Trophoblast cell (in vitro differentiated cells and primary cell): ENCODE measurements at regions not wholly inside any gene's neighbourhood (a gene's known extent, or its start where the extent isn't known, plus 50 kb on each side); places are given as distances from the start of the nearest gene placed in this dataset.

Experiments
- DNase-seq, 2 donors: peaks; one replicate each; pipeline ENCODE4 v3.0.0-alpha.2; 2016
- H2AFZ ChIP-seq: 2 replicates; pipeline ENCODE4 v1.6.1; 2013; ENCODE audit warnings: low read length, moderate library complexity, mild to moderate bottlenecking; ENCODE audit not compliant: insufficient read depth, poor library complexity
- H2AK5ac ChIP-seq: 2 replicates; pipeline ENCODE4 v1.6.1; 2013; ENCODE audit warnings: mild to moderate bottlenecking, low read length
- H2BK120ac ChIP-seq: 2 replicates; pipeline ENCODE4 v1.6.1; 2013; ENCODE audit warnings: low read length, mild to moderate bottlenecking, moderate library complexity; ENCODE audit not compliant: insufficient read depth, poor library complexity
- H2BK12ac ChIP-seq: 2 replicates; pipeline ENCODE4 v1.6.1; 2013; ENCODE audit warnings: mild to moderate bottlenecking, low read length, moderate library complexity
- H2BK5ac ChIP-seq: 2 replicates; pipeline ENCODE4 v1.6.1; 2013; ENCODE audit warnings: low read length, low read depth, moderate library complexity, mild to moderate bottlenecking; ENCODE audit not compliant: poor library complexity
- H3K14ac ChIP-seq: 2 replicates; pipeline ENCODE4 v1.6.1; 2013; ENCODE audit warnings: mild to moderate bottlenecking, low read length
- H3K18ac ChIP-seq: 2 replicates; pipeline ENCODE4 v1.6.1; 2013; ENCODE audit warnings: mild to moderate bottlenecking, low read length
- H3K23ac ChIP-seq: 2 replicates; pipeline ENCODE4 v1.6.1; 2013; ENCODE audit warnings: low read length
- H3K27ac ChIP-seq: 2 replicates; pipeline ENCODE4 v1.5.1; 2013; ENCODE audit warnings: low read depth, mild to moderate bottlenecking, inconsistent platforms, low read length, moderate library complexity
- H3K27me3 ChIP-seq: 2 replicates; pipeline ENCODE4 v1.6.1; 2013; ENCODE audit warnings: inconsistent platforms, mild to moderate bottlenecking, low read length, moderate library complexity; ENCODE audit not compliant: insufficient read depth
- H3K36me3 ChIP-seq, 2 experiments: 1 replicate in 1 of 2; 2 replicates in 1 of 2; pipeline ENCODE4 v1.6.1; 2013; ENCODE audit warnings: low read length in 2 of 2, mild to moderate bottlenecking in 2 of 2, moderate library complexity in 1 of 2; ENCODE audit not compliant: insufficient read depth in 2 of 2, control insufficient read depth in 1 of 2
- H3K4ac ChIP-seq: 2 replicates; pipeline ENCODE4 v1.6.1; 2013; ENCODE audit warnings: low read depth, mild to moderate bottlenecking, low read length, moderate library complexity
- H3K4me1 ChIP-seq, 2 experiments: 1 replicate in 1 of 2; 2 replicates in 1 of 2; pipeline ENCODE4 v1.6.1; 2013; ENCODE audit warnings: low read length in 2 of 2, mild to moderate bottlenecking in 2 of 2, moderate library complexity in 1 of 2; ENCODE audit not compliant: insufficient read depth in 2 of 2, control insufficient read depth in 1 of 2
- H3K4me2 ChIP-seq: 2 replicates; pipeline ENCODE4 v1.6.1; 2013; ENCODE audit warnings: inconsistent platforms, mild to moderate bottlenecking, low read length, moderate library complexity
- H3K4me3 ChIP-seq: 2 replicates; pipeline ENCODE4 v1.5.1; 2013; ENCODE audit warnings: mild to moderate bottlenecking, low read depth, low read length, inconsistent platforms
- H3K79me1 ChIP-seq: one replicate; pipeline ENCODE4 v1.6.1; 2013; ENCODE audit warnings: low read length
- H3K79me2 ChIP-seq: 2 replicates; pipeline ENCODE4 v1.6.1; 2013; ENCODE audit warnings: low read length, mild to moderate bottlenecking; ENCODE audit not compliant: control insufficient read depth, insufficient read depth, poor library complexity
- H3K9ac ChIP-seq: 2 replicates; pipeline ENCODE4 v1.6.1; 2013; ENCODE audit warnings: mild to moderate bottlenecking, low read length
- H3K9me3 ChIP-seq: 2 replicates; pipeline ENCODE4 v1.6.1; 2013; ENCODE audit warnings: low read depth, mild to moderate bottlenecking, control low read depth, inconsistent platforms, low read length; ENCODE audit not compliant: insufficient read depth
- H4K12ac ChIP-seq: 2 replicates; pipeline ENCODE4 v1.6.1; 2013; ENCODE audit warnings: low read depth, mild to moderate bottlenecking, low read length, moderate library complexity
- H4K8ac ChIP-seq: 2 replicates; pipeline ENCODE4 v1.6.1; 2013; ENCODE audit warnings: low read depth, mild to moderate bottlenecking, low read length, moderate library complexity
- H4K91ac ChIP-seq: one replicate; pipeline ENCODE4 v1.6.1; 2013; ENCODE audit warnings: low read depth, mild to moderate bottlenecking, low read length, moderate library complexity
- WGBS: extraction: QIAGEN DNeasy Blood & Tissue Kit; methylation state at CpG from one replicate; pipeline ENCODE4 v1.1.7; 2013; ENCODE audit warnings: missing lambda C conversion rate; ENCODE audit not compliant: insufficient read length, insufficient coverage; ENCODE audit errors: extremely low coverage; 5-methylcytosine and 5-hydroxymethylcytosine counted together

- H3K4me3 ChIP-seq = no peak overlapping the region
- H3K36me3 ChIP-seq = no peaks in the 10 kb centered on the region
- H3K23ac ChIP-seq = no peak overlapping the region
- no peak overlapping the region for H4K12ac ChIP-seq
- H2AK5ac ChIP-seq = no peak overlapping the region
- H3K79me2 ChIP-seq = no peaks in the 10 kb centered on the region
- no peak overlapping the region for H3K14ac ChIP-seq
- DNase-seq = no peak
- H3K4me1 ChIP-seq = no peaks in the 10 kb centered on the region
- H3K9ac ChIP-seq = no peak overlapping the region
- WGBS = no CpG with 5 or more reads among the region's 2 CpGs
- H3K4ac ChIP-seq = no peak overlapping the region
- H2BK5ac ChIP-seq = no peak overlapping the region
- H2AFZ ChIP-seq = no peak overlapping the region
- no peak overlapping the region for H3K18ac ChIP-seq
- no peak overlapping the region for H3K4me2 ChIP-seq
- H4K8ac ChIP-seq = no peak overlapping the region
- no peak overlapping the region for H2BK120ac ChIP-seq
- H3K27me3 ChIP-seq = no peaks in the 10 kb centered on the region
- no peak overlapping the region for H3K27ac ChIP-seq
- H3K9me3 ChIP-seq = no peaks in the 10 kb centered on the region
- H2BK12ac ChIP-seq = no peak overlapping the region
- H4K91ac ChIP-seq = no peak overlapping the region
- no peaks in the 10 kb centered on the region for H3K79me1 ChIP-seq
These were observed 363.7 kb downstream of the HTR7 start for GRCh38 chr10:90494183-90494582.

GRCh38 chr10:90504172-90504571 is 353.7 kb downstream of the HTR7 start:
- no peak overlapping the region for H2BK5ac ChIP-seq
- no peak overlapping the region for H4K8ac ChIP-seq
- H3K9ac ChIP-seq = no peak overlapping the region
- no peaks in the 10 kb centered on the region for H3K79me2 ChIP-seq
- H2BK120ac ChIP-seq = no peak overlapping the region
- no CpG with 5 or more reads among the region's 2 CpGs for WGBS
- no peaks in the 10 kb centered on the region for H3K27me3 ChIP-seq
- no peak overlapping the region for H3K23ac ChIP-seq
- H3K36me3 ChIP-seq = no peaks in the 10 kb centered on the region
- no peak overlapping the region for H3K18ac ChIP-seq
- no peak overlapping the region for H3K4me2 ChIP-seq
- no peak overlapping the region for H3K14ac ChIP-seq
- no peak overlapping the region for H4K12ac ChIP-seq
- no peak overlapping the region for H3K4me3 ChIP-seq
- H3K9me3 ChIP-seq = peaks cover 4% of the 10 kb centered on the region
- no peak overlapping the region for H4K91ac ChIP-seq
- no peak overlapping the region for H2AK5ac ChIP-seq
- peaks cover 3 to 9% of the 10 kb centered on the region in 2 experiments for H3K4me1 ChIP-seq
- no peak for DNase-seq
- H2AFZ ChIP-seq = no peak overlapping the region
- no peak overlapping the region for H2BK12ac ChIP-seq
- no peak overlapping the region for H3K4ac ChIP-seq
- H3K79me1 ChIP-seq = peaks cover 4% of the 10 kb centered on the region
- no peak overlapping the region for H3K27ac ChIP-seq

- Histone ChIP-seq H2AK5ac (no peak overlapping the region), H3K9me3 (no peaks in the 10 kb centered on the region), H4K91ac (no peak overlapping the region), H3K79me2 (no peaks in the 10 kb centered on the region), H3K18ac (no peak overlapping the region), H3K4me3 (no peak overlapping the region), H3K27me3 (no peaks in the 10 kb centered on the region), H2BK12ac (no peak overlapping the region), H3K4me1 (no peaks in the 10 kb centered on the region), H3K4ac (no peak overlapping the region), H3K27ac (no peak overlapping the region), H2AFZ (no peak overlapping the region), H2BK5ac (no peak overlapping the region), H4K12ac (no peak overlapping the region), H3K4me2 (no peak overlapping the region), H3K79me1 (no peaks in the 10 kb centered on the region), H4K8ac (no peak overlapping the region), H3K14ac (no peak overlapping the region), H2BK120ac (no peak overlapping the region), H3K36me3 (no peaks in the 10 kb centered on the region), H3K23ac (no peak overlapping the region), H3K9ac (no peak overlapping the region)
- no peak for DNase-seq
- no CpG with 5 or more reads among the region's 1 CpG for WGBS
These were observed 331.1 kb downstream of the HTR7 start for GRCh38 chr10:90526721-90527120.

GRCh38 chr10:90530521-90530920 is 327.3 kb downstream of the HTR7 start:
- no peak overlapping the region for H3K18ac ChIP-seq
- H3K4me3 ChIP-seq = no peak overlapping the region
- H3K23ac ChIP-seq = no peak overlapping the region
- H3K27ac ChIP-seq = no peak overlapping the region
- no peak overlapping the region for H2AFZ ChIP-seq
- H4K91ac ChIP-seq = no peak overlapping the region
- H2BK12ac ChIP-seq = no peak overlapping the region
- no peak overlapping the region for H3K14ac ChIP-seq
- no CpG with 5 or more reads among the region's 3 CpGs for WGBS
- H3K79me2 ChIP-seq = no peaks in the 10 kb centered on the region
- no peaks in the 10 kb centered on the region for H3K36me3 ChIP-seq
- H3K9me3 ChIP-seq = no peaks in the 10 kb centered on the region
- no peaks in the 10 kb centered on the region for H3K4me1 ChIP-seq
- no peak overlapping the region for H2AK5ac ChIP-seq
- no peak overlapping the region for H3K9ac ChIP-seq
- no peak overlapping the region for H2BK120ac ChIP-seq
- no peak overlapping the region for H2BK5ac ChIP-seq
- no peak for DNase-seq
- no peak overlapping the region for H3K4ac ChIP-seq
- no peak overlapping the region for H4K8ac ChIP-seq
- no peak overlapping the region for H4K12ac ChIP-seq
- no peaks in the 10 kb centered on the region for H3K79me1 ChIP-seq
- no peak overlapping the region for H3K4me2 ChIP-seq
- no peaks in the 10 kb centered on the region for H3K27me3 ChIP-seq
